ENCODE measurements at regions not wholly inside any gene's neighbourhood (a gene's known extent, or its start where the extent isn't known, plus 50 kb on each side); places are given as distances from the start of the nearest gene placed in this dataset.
"Not testable (repeated sequence)": the region's sequence is repeated elsewhere in the genome, so short reads cannot be mapped to it uniquely, and the experiment has no call there.

GRCh38 chr10:3374914-3375313, 202.3 kb upstream of the PITRM1 start:
- no peak overlapping the region for H3K27ac ChIP-seq (ENCODE audit: low read depth, low read length)
- H3K36me3 ChIP-seq (ENCODE audit: control insufficient read depth, low read length): no peaks in the 10 kb centered on the region
- no peaks in the 10 kb centered on the region for H3K27me3 ChIP-seq (ENCODE audit: control insufficient read depth, low read length)
- H4K20me1 ChIP-seq (ENCODE audit: control insufficient read depth, insufficient read depth, low read depth, low read length): no peaks in the 10 kb centered on the region
- no peak for TF ChIP-seq EZH2phosphoT487 (IDR thresholded peaks at IDR 0.05; ENCODE audit: borderline replicate concordance, low read length)
- no peak for TF ChIP-seq CTCF (IDR thresholded peaks at IDR 0.05; ENCODE audit: low read depth, low read length, poor library complexity, severe bottlenecking)
- H3K4me2 ChIP-seq (ENCODE audit: low read length): no peak overlapping the region
- no peak overlapping the region for H3K4me3 ChIP-seq (ENCODE audit: low read length)
- no peaks in the 10 kb centered on the region for H3K79me2 ChIP-seq (ENCODE audit: control insufficient read depth, low read length)
- no peaks in the 10 kb centered on the region for H3K9me2 ChIP-seq (replicated peaks; ENCODE audit: control insufficient read depth, low read length)
- no peaks in the 10 kb centered on the region for H3F3A ChIP-seq (ENCODE audit: control insufficient read depth, insufficient read depth)
- no peaks in the 10 kb centered on the region; the same call in 1 of the 2 replicates for H3K9me3 ChIP-seq (ENCODE audit: control insufficient read depth, insufficient read depth, low read length)
- no peaks in the 10 kb centered on the region for H3K4me1 ChIP-seq (ENCODE audit: control insufficient read depth, low read length)

- H4K20me1 ChIP-seq (ENCODE audit: control insufficient read depth, insufficient read depth, low read depth, low read length); H3K27ac ChIP-seq (ENCODE audit: low read depth, low read length); H3F3A ChIP-seq (ENCODE audit: control insufficient read depth, insufficient read depth); H3K4me3 ChIP-seq (ENCODE audit: low read length); H3K4me2 ChIP-seq (ENCODE audit: low read length); H3K79me2 ChIP-seq (ENCODE audit: control insufficient read depth, low read length); H3K9me2 ChIP-seq (replicated peaks; ENCODE audit: control insufficient read depth, low read length); H3K36me3 ChIP-seq (ENCODE audit: control insufficient read depth, low read length); H3K9me3 ChIP-seq (ENCODE audit: control insufficient read depth, insufficient read depth, low read length); H3K4me1 ChIP-seq (ENCODE audit: control insufficient read depth, low read length); H3K27me3 ChIP-seq (ENCODE audit: control insufficient read depth, low read length): not testable (repeated sequence)
Observed at GRCh38 chr10:3373374-3374027, 200.9 kb upstream of the PITRM1 start.

- H3K4me3 ChIP-seq (ENCODE audit: low read length): no peak overlapping the region
- no peaks in the 10 kb centered on the region for H3K36me3 ChIP-seq (ENCODE audit: control insufficient read depth, low read length)
- H4K20me1 ChIP-seq (ENCODE audit: control insufficient read depth, insufficient read depth, low read depth, low read length): no peaks in the 10 kb centered on the region
- H3K79me2 ChIP-seq (ENCODE audit: control insufficient read depth, low read length): no peaks in the 10 kb centered on the region
- no peaks in the 10 kb centered on the region for H3K9me3 ChIP-seq (ENCODE audit: control insufficient read depth, insufficient read depth, low read length)
- no peak overlapping the region for H3K27ac ChIP-seq (ENCODE audit: low read depth, low read length)
- no peak for TF ChIP-seq CTCF (IDR thresholded peaks at IDR 0.05; ENCODE audit: low read depth, low read length, poor library complexity, severe bottlenecking)
- TF ChIP-seq EZH2phosphoT487 (IDR thresholded peaks at IDR 0.05; ENCODE audit: borderline replicate concordance, low read length): no peak
- no peaks in the 10 kb centered on the region for H3F3A ChIP-seq (ENCODE audit: control insufficient read depth, insufficient read depth)
- H3K9me2 ChIP-seq (replicated peaks; ENCODE audit: control insufficient read depth, low read length): no peaks in the 10 kb centered on the region
- no peak overlapping the region for H3K4me2 ChIP-seq (ENCODE audit: low read length)
- no peaks in the 10 kb centered on the region for H3K27me3 ChIP-seq (ENCODE audit: control insufficient read depth, low read length)
- no peaks in the 10 kb centered on the region for H3K4me1 ChIP-seq (ENCODE audit: control insufficient read depth, low read length)
Observed at GRCh38 chr10:3372281-3372680, 199.7 kb upstream of the PITRM1 start.

GRCh38 chr10:3371624-3372023, 199.0 kb upstream of the PITRM1 start:
- not testable (repeated sequence) for H3K27me3 ChIP-seq (ENCODE audit: control insufficient read depth, low read length); H3K36me3 ChIP-seq (ENCODE audit: control insufficient read depth, low read length); H3K9me2 ChIP-seq (replicated peaks; ENCODE audit: control insufficient read depth, low read length); H3K4me1 ChIP-seq (ENCODE audit: control insufficient read depth, low read length); H3K4me3 ChIP-seq (ENCODE audit: low read length); H3K79me2 ChIP-seq (ENCODE audit: control insufficient read depth, low read length); H3K4me2 ChIP-seq (ENCODE audit: low read length); H4K20me1 ChIP-seq (ENCODE audit: control insufficient read depth, insufficient read depth, low read depth, low read length); H3K9me3 ChIP-seq (ENCODE audit: control insufficient read depth, insufficient read depth, low read length); H3F3A ChIP-seq (ENCODE audit: control insufficient read depth, insufficient read depth); H3K27ac ChIP-seq (ENCODE audit: low read depth, low read length)
